ENCODE measurements at regions not wholly inside any gene's neighbourhood (a gene's known extent, or its start where the extent isn't known, plus 50 kb on each side); places are given as distances from the start of the nearest gene placed in this dataset.

DNA sequence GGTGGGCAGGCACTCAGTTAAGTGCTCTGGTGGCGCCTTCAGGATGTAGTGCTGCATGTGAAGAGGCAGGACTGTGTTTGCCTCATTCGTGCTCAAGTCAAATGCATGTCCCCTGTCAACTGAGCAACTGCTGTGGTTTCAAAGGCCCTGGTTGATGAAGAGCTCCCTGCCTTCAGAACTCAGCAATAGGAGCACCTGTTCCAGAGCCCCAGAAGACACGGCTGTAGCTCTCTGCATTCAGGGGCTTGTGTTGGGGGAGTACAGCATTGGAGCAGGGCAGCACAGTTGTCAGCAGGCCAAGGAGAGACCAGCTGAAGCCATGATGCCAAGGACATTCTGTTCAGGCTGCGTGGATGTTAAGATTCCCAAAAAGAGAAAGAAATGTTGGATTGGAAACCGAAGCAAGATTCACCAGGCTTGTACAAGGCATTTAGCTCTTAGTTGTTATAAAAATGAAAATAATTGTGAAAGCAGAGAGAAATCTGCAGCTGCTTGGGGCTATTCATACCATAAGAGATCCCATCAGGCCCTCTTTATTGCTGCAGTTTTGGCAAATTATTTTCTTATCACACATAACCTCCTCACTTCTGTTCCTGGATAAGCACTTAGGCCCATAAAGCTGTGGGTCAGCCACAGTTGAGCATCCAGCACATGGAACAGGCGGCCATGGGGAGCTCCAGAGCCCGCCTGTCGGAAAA lies 252.4 kb upstream of the ZNF521 start:
- DNase-seq (ENCODE audit: low spot score): no peak
- intact Hi-C loops (cut with DNase I): no loop called here

DNA sequence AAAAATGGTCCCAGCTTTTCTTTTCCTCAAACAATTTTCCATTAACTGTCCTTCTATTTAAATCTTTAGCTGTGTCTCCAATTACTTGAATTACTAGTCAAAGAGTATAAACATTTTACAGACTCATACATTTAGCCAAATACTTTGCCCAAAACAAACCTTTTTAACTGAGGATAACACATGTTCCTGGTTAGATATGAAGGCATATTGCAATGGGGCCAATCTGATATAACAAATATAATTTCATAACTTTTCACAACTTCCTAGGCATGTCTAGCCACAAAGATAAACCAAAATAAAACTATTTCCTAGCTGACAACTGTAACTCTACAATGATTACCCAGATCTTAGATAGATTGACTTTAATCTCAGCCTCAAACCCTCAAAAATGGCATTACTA lies 247.5 kb upstream of the ZNF521 start:
- intact Hi-C loops (cut with DNase I): no loop called here

DNA sequence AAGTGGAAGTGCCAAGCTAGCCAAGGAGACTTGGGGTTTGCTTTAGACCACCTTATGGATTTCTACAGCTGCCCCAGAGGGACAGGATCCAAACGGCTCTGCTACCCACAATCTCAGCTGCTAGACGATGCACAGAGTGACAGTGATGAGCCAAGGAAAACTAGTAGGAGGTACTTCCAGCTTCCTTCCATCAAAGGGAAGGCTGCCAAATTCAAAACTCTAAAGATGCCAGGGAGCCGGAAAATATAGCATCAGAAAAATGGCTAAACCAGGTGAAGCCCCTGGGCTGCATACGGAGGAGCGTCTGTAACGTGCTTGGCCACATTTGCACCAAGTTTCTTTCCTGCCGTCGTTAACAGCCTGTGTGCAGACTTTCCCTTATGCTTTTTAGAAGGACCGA lies 245.5 kb upstream of the ZNF521 start:
- intact Hi-C loops (cut with DNase I): no loop called here

More for the DNA sequence above, 247.5 kb upstream of the ZNF521 start:
- no peak for DNase-seq (ENCODE audit: low spot score)

GRCh38 chr18:25595274-25596060 lies 243.5 kb upstream of the ZNF521 start:
- no peak for DNase-seq (ENCODE audit: low spot score)
- intact Hi-C loops (cut with DNase I): no loop called here

More for the DNA sequence above, 245.5 kb upstream of the ZNF521 start:
- DNase-seq (ENCODE audit: low spot score): no peak

DNA sequence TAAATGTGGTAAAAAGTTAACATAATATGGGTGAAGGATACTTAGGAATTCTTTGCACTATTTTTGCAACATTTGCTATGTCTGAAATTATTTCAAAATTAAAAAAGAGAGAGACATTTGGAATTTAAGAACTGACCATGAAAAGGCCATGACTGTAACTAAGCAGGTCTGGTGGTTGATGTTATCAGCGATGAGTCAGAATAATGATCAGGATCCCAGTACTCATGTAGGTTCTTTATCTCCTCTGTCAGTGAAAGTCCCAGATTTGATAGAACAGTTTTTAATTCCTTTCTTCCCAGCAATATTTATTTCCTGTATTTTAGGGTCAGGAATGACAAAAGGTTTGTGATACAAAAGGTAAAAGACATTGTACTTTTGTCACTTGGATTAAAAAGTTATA lies 242.4 kb upstream of the ZNF521 start:
- DNase-seq (ENCODE audit: low spot score): no peak
- intact Hi-C loops (cut with DNase I): no loop called here

DNA sequence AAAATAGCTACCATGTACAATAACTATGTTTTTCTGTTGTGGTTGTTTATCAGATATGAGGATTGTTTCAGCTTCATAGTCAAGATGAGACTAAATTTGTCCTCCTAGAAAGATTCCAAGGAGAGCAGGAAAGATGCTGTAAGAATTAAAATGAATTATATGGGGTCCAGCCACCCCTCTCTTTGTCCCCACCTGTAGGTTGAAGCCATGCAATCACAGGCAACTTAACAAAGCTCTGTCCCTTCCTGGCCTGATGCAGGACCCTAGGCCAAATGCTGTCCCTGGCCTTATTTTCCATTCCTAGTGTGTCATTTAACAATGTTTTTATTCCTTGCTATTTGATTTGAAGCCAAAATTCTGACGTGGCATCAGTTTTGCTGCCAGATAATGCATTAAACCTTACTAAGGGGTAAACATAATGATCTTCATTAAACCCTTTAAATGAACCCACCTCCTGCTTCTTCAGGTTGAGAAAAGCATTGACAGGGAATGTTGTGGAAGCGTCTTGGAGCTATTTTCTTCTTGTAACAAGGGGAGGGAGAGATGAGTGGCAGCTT lies 240.9 kb upstream of the ZNF521 start:
- intact Hi-C loops (cut with DNase I): no loop called here
- no peak for DNase-seq (ENCODE audit: low spot score)

GRCh38 chr18:25590456-25590855 lies 238.5 kb upstream of the ZNF521 start:
- no peak for DNase-seq (ENCODE audit: low spot score)
- intact Hi-C loops (cut with DNase I): no loop called here

DNA sequence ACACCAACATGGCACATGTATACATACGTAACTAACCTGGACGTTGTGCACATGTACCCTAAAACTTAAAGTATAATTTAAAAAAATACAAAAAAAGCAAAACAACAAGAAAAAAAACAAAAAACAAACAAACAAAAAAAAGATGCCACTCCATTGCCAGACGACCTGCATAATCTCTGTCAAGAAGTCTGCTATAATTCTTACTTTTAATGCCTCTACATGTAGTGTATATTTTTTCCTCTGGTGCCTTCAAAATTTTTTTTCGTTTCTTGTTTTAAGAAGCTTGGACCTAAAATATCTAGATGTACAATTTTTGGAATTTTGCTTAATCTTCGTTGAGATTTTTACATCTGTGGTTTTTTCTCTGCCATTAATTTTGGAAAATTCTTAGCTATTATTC lies 235.6 kb upstream of the ZNF521 start:
- intact Hi-C loops (cut with DNase I): no loop called here
- no peak for DNase-seq (ENCODE audit: low spot score)

DNA sequence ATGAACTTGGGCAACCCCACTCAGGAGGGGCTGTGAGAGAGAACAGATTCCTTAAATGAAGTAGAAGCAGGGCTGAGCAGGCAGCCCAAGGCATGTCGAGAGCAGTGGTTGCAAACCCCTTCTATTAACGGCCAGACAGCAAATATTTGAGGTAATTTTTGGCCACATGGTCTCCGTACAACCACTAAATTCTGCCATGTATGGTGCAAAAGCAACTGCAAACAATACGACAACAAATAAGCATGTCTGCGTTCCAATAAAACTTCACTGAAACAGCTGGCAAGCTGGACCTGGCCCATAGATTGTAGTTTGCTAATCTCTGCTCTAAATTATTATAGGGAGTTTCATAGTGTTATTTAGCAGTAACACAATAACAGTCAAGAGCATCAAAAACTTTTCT lies 217.0 kb upstream of the ZNF521 start:
- DNase-seq (ENCODE audit: low spot score): no peak
- intact Hi-C loops (cut with DNase I): no loop called here

DNA sequence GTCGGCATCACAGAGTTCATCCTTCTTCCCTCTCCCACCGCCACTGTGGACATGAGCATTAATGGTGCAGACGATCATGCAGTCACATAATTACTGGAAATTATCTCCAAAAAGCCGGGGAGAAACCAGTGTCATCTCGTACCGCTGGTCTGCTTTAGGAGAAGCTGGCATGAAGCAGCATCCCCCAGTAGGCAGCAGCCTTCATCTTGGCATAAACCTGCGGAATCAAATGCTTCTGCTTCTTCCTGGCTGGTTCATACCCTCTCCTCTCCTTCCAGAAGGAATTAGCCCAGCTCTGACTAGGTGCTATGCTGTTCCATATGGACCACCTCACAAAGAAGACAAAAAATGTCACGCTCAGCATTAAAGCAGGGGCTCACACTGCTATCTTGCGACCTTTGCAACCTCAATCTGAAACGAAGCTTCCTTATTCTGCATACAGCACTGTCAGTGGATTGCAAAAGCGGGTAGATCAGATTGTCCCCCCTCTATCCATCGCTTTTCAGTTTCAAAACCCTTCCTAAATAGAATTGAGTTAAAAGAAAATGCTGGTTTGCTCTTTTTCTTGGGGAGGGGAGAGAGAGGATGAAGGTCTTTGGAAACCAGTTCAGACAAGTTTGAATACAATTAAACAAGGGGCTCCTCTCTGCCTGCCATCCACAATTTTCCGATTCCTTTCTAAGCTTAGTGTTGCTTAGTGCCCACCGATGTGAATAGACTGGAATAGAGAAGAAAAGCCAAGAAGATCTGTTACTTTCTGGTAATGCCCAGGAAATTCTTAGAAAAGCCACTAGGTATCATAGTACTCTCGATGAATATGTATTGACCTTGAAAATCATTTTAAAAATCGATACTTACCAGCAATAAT lies 212.1 kb upstream of the ZNF521 start:
- DNase-seq (ENCODE audit: low spot score): no peak
- intact Hi-C loops (cut with DNase I): no loop called here

DNA sequence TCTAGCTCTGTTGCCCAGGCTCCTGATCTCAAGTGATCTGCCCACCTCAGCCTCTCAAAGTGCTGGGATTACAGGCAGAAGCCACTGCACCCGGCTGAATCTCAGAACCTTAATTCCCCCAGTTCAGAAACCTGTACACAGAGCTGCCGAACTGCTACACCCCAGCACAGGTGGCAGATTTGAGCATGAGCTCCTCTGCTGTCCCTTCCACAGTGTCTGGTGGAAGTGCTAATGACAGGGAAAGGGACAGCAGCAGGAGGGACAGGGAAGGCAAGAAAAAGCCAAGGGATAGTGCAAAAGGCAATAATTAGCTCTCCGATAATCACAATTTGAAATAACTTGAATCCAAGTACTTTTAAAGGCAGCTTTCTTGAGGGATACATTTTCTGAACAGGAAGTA lies 211.4 kb upstream of the ZNF521 start:
- intact Hi-C loops (cut with DNase I): no loop called here

GRCh38 chr18:25561918-25562317 lies 210.0 kb upstream of the ZNF521 start:
- no peak for DNase-seq (ENCODE audit: low spot score)
- intact Hi-C loops (cut with DNase I): no loop called here

More for the DNA sequence above, 211.4 kb upstream of the ZNF521 start:
- DNase-seq (ENCODE audit: low spot score): no peak

- intact Hi-C loops (cut with DNase I): no loop called here
- DNase-seq (ENCODE audit: low spot score): no peak
These were observed 208.4 kb upstream of the ZNF521 start for GRCh38 chr18:25560369-25560768.

DNA sequence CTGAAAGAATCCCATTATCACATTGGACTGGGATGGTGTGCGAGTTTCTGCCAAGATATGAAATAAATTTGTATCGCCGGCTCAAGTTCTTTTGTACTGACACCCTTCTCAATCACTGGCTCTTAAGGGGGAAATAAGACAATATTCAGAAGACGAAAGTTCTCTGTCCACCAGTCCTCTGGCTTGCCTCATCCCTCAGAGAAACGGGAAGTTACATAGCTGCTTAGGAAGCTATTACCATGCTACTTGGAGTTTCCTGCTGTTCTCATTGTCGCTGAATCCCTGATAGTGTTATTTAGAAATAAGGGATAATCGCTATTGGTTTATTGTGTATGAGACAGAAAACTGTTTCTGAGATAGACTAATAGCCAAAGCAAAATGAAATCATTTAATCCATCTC lies 205.0 kb upstream of the ZNF521 start:
- no peak for DNase-seq (ENCODE audit: low spot score)
- intact Hi-C loops (cut with DNase I): no loop called here

- intact Hi-C loops (cut with DNase I): no loop called here
- DNase-seq (ENCODE audit: low spot score): no peak
These were observed 201.8 kb upstream of the ZNF521 start for GRCh38 chr18:25553631-25554263.

DNA sequence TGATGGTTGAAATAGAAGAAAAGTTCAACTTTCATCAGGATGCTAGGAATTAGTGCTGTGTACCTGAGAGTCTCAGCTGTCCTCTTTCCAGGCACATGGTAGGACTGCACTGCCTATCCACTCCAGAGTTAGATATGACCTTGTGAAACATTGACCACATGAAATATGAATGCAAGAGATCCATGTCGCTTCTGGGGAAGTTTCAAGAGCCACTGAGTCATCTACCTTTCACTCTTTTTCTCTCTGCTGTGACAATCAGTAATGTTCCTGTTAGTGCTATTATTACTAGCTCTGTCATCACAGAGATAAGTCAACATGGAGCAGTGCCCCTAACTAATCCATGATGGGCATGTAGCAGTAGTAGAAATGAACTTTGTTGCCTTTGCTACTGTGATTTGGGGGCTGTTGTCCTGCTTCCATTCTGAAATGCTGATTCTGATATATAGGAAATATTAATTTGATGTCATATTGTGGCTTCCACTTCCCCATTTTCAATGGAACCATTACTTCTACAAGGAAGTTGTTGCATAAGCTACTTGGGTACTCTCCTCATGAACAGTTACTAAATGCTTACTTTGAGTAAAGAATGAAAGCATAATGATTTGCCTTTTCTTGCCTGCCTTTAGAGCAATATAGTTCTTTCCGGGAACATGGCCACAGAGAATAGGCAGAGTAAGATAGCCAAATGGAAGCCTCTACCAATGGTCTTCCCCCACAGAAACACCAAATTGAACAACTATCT lies 192.8 kb upstream of the ZNF521 start:
- intact Hi-C loops (cut with DNase I): no loop called here
- no peak for DNase-seq (ENCODE audit: low spot score)

DNA sequence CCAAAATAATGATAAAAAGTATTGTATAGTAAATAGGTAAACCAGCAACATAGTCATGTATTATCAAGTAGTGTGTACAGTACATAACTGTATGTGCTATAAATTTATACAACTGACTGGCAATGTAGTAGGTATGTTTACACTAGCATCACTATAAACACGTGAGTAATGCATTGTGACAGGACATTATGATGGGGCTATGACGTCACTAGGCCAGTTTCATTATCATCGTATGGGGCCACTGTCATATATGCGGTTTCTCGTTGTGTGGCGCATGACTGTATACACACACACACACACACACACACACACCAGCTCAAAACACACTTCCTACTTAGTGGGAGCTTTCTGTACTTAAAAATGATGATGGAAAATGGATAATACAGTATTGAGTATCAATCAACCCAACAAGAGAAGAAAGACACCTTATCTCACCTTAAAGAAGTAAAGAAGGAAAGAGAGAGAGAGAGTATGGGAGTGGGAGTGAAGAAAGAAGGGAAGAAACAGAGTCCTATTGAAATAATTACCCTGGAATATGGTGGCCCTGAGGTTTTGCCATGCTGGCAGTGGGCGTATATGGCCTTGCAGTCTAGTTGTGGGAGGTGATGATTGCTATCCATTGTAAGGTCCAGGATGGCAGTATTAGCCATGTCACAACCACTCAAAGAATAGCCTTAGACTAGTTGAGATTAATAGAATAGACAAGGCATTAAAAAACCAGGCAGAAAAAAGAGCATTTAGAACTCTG lies 186.4 kb upstream of the ZNF521 start:
- no peak for DNase-seq (ENCODE audit: low spot score)

GRCh38 chr18:25535495-25535894 lies 183.5 kb upstream of the ZNF521 start:
- intact Hi-C loops (cut with DNase I): no loop called here
- no peak for DNase-seq (ENCODE audit: low spot score)

More for the DNA sequence above, 186.4 kb upstream of the ZNF521 start:
- intact Hi-C loops (cut with DNase I): no loop called here
